NCI-H748 (cell line): ENCODE measurements at regions not wholly inside any gene's neighbourhood (a gene's known extent, or its start where the extent isn't known, plus 50 kb on each side); places are given as distances from the start of the nearest gene placed in this dataset.
"Not testable (repeated sequence)": the region's sequence is repeated elsewhere in the genome, so short reads cannot be mapped to it uniquely, and the experiment has no call there.

Experiments
- DNase-seq: peaks from one replicate; lab custom pipeline; 2025; ENCODE audit not compliant: unreplicated experiment; lab: John Stamatoyannopoulos, UW

GRCh38 chr15:66882251-66883020 lies 180.4 kb downstream of the SMAD6 start:
- DNase-seq: no peak

- no peak for DNase-seq
These were observed 181.4 kb downstream of the SMAD6 start for GRCh38 chr15:66883284-66883911.

- DNase-seq: no peak
These were observed 181.2 kb upstream of the SMAD3 start for GRCh38 chr15:66884115-66884622.

GRCh38 chr15:66884661-66885237 lies 180.7 kb upstream of the SMAD3 start:
- DNase-seq: no peak

GRCh38 chr15:66885281-66885915 lies 180.0 kb upstream of the SMAD3 start:
- no peak for DNase-seq

GRCh38 chr15:66886241-66886675 lies 179.1 kb upstream of the SMAD3 start:
- DNase-seq: peak; percentile 10

GRCh38 chr15:66886686-66887273 lies 178.6 kb upstream of the SMAD3 start:
- DNase-seq: no peak

- DNase-seq: not testable (repeated sequence)
These were observed 176.1 kb upstream of the SMAD3 start for GRCh38 chr15:66889298-66889697.

GRCh38 chr15:66891776-66892175 lies 173.6 kb upstream of the SMAD3 start:
- no peak for DNase-seq

GRCh38 chr15:66893294-66893693 lies 172.1 kb upstream of the SMAD3 start:
- no peak for DNase-seq

- DNase-seq: no peak
These were observed 171.0 kb upstream of the SMAD3 start for GRCh38 chr15:66894363-66894762.

- DNase-seq: no peak
These were observed 170.2 kb upstream of the SMAD3 start for GRCh38 chr15:66894986-66895780.

- no peak for DNase-seq
These were observed 169.5 kb upstream of the SMAD3 start for GRCh38 chr15:66895794-66896453.

GRCh38 chr15:66896611-66897010 lies 168.8 kb upstream of the SMAD3 start:
- no peak for DNase-seq

- DNase-seq: no peak
These were observed 168.0 kb upstream of the SMAD3 start for GRCh38 chr15:66897416-66897815.

GRCh38 chr15:66897971-66898370 lies 167.4 kb upstream of the SMAD3 start:
- DNase-seq: no peak

- DNase-seq: no peak
These were observed 166.6 kb upstream of the SMAD3 start for GRCh38 chr15:66898656-66899386.

- DNase-seq: no peak
These were observed 165.6 kb upstream of the SMAD3 start for GRCh38 chr15:66899555-66900350.
